Bone marrow (tissue), 2 donors: ENCODE measurements at regions not wholly inside any gene's neighbourhood (a gene's known extent, or its start where the extent isn't known, plus 50 kb on each side); places are given as distances from the start of the nearest gene placed in this dataset.
"Not testable (repeated sequence)": the region's sequence is repeated elsewhere in the genome, so short reads cannot be mapped to it uniquely, and the experiment has no call there.

Source experiments
- DNase-seq, 2 donors: peaks; one replicate each; lab custom pipeline; 2025; lab: John Stamatoyannopoulos, UW

GRCh38 chr2:189309331-189309730 is 129.8 kb upstream of the COL5A2 start:
- no peak for DNase-seq

DNA sequence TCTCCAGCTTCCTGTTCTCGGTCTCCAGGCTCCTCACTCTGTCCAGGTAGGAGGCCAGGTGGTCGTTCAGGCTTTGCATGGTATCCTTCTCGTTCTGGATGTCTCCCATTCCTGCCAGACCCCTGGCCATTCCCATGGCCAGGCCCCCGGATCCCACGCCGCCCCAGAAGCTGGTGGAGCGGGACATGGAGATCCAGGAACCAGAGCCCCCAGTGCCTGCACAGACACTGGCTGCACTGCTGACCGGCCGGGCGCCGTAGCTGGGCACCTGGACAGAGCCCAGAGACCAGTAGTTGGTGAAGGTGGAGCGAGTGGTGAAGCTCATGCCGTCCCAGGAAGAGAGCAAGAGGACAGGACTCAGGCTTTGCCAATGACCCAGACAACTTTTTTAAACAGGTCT is 129.1 kb upstream of the WDR75 start:
- no peak for DNase-seq

- DNase-seq = no peak
Measured at GRCh38 chr2:189312643-189313042, 128.6 kb upstream of the WDR75 start.

- no peak for DNase-seq
Measured at GRCh38 chr2:189318761-189319160, 122.5 kb upstream of the WDR75 start.

DNA sequence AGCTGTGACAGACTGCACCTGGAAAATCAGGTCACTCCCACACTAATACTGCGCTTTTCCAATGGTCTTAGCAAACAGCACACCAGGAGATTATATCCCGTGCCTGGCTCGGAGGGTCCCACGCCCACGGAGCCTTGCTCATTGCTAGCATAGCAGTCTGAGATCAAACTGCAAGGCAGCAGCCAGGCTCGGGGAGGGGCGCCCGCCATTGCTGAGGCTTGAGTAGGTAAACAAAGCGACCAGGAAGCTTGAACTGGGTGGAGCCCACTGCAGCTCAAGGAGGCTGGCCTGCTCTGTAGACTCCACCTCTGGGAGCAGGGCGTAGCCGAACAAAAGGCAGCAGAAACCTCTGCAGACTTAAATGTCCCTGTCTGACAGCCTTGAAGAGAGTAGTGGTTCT is 121.8 kb upstream of the WDR75 start:
- DNase-seq = not testable (repeated sequence)

- no peak for DNase-seq
Measured at GRCh38 chr2:189327879-189328847, 113.1 kb upstream of the WDR75 start.

- no peak for DNase-seq
Measured at GRCh38 chr2:189328848-189329245, 112.4 kb upstream of the WDR75 start.

DNA sequence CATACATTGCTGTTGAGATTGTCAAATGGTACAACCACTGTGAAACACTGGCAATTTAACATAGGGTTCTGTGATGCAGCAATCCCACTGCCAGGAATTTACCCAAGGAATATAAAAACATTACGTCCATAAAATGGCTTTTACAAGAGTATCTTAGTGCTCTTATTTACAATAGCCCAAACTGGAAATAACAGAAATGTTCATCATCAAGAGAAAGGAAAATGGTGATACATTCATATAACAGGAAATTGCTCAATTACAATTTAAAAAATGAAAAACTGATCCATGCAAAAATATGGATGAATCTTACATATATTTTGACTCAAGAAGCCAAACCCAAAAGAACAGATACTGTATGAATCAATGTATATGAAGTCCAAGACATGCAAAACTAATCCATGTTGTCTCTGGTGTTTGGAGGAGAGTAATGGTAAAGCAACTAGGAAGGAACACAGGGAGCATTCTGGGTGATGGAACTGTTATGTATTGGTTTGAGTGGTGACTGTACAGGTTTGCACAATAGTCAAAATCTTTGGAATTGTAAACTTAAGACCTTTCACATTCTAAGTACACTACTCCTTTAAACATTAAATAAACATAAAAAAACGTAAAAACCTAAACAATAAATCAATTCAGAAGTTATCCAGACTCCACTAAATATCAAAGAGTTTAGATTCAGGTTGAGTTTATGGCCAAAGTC is 104.8 kb upstream of the WDR75 start:
- DNase-seq = no peak

DNA sequence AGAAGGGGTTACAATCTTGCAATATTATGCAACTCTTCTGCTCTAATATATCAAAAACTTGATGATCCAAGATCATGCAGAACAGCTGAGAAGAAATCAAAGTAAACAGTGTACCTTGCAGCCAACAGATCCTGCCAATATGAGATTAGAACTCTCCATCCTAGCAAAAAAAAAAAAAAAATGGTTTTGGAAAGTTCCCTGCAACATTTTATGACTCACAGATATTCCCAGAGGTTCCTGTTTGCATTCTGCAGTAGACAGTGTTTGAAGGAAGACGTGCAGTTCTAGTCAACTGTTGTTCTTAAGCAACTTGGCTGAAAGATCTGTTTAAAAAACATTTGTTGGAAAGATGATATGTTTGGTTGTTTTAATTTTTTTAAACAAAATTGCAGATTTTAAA is 103.6 kb upstream of the WDR75 start:
- DNase-seq = no peak

- DNase-seq = no peak
Measured at GRCh38 chr2:189338115-189338514, 103.2 kb upstream of the WDR75 start.

DNA sequence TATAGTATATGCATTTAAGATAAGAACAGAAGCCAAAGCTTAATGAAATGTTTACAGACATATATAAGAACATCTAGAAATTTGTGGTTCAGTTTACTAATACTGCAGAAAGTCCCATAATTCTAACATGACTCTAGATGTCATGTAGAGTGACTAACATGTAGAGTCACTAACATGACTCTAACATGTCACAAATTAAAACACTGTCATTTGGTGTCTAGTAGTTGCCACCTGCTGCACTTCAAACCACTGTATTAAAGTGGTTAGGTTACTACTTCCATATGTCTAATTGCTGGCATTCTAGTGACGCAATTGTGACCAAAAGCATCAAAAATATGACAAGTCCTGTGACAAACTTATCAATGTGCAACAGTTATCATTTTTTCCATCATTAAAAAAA is 100.2 kb upstream of the WDR75 start:
- no peak for DNase-seq

GRCh38 chr2:189344043-189344442 is 97.2 kb upstream of the WDR75 start:
- DNase-seq = no peak

DNA sequence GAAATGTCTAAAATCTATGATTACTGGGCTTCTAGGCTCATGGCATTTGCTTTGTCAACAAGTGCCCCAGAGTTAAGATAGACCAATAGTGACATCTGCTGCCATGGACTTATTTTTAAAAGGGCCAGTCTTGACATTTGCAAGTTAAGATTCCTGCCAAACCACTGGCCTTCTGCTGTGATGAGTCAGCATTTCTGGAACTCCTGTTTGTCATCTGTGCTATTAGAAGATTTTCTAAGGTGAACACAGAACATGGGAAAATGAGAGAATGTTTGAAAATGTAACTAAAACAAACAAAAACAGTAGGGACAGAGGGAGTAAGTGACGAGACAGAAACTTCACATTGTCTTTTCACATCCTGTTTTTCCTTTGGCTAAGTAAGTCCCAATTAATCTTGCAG is 93.7 kb upstream of the WDR75 start:
- no peak for DNase-seq

DNA sequence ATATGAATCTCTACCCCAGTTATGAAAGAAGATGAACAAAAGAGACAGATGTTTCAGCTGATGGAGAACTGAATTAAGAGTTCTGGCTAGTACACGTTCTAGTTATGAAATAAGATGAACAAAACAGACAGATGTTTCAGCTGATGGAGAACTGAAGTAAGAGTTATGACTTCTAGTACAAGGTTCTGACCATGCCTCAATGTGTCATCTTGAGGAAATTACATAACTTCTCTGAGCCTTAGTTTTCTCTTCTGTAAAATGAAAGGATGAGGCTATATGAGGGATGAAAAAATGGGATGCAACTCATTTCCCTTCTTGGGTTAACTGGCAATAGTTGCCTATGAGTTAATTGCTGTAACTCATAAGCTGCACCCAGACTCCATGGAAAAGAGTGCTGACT is 92.9 kb upstream of the WDR75 start:
- DNase-seq = no peak

DNA sequence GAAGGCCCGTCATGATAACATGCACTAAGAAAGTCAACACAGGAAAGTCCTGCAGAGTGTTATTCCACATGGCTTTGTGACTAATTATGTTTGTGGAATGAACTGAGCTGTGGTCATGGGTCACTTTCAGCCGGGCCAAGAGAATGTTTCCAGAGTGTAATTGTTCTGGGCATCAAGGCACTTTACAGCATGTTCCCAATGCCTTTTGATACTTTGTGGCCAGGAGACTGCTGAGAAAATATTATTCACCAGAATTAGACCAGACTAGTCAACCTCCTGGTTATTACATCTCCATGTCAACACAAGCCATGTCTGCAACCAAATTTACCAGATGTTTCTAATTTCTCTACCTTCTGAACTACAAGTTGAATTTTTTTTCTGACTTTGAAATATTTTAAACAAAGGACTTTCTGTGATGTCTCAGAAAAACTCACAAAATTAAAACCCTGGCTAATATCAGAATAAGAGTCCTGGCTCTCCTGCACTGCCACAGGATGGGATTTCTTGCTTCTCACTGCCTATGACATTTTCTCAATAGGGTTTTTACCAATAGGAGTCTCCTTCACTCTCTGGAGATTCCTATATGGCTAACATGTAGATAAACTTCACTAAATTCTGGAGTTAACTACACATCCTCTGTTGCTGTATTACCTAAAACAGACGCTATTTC is 90.6 kb upstream of the WDR75 start:
- DNase-seq = no peak

GRCh38 chr2:189351933-189352332 is 89.3 kb upstream of the WDR75 start:
- not testable (repeated sequence) for DNase-seq

GRCh38 chr2:189357375-189357774 is 83.9 kb upstream of the WDR75 start:
- DNase-seq = not testable (repeated sequence)

- no peak for DNase-seq
Measured at GRCh38 chr2:189360861-189361260, 80.4 kb upstream of the WDR75 start.

DNA sequence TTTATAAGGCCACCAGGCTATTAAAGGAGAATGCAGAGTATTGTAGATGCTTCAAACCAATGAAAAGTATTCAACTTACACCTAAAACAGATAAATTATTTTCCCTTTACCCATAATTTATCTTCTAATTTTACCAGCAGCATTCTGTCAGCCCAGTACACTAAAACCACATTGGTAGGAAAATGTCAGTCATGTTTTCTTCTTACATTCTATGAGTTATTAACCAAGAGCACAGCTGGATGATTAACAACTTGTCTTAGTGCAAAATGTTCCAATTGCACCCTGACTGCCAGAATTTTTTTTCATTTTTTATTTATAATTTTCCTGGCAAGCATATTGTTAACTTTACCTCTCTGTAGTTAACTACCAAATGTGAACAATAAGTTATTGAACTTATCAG is 79.0 kb upstream of the WDR75 start:
- no peak for DNase-seq

- no peak for DNase-seq
Measured at GRCh38 chr2:189363559-189363958, 77.7 kb upstream of the WDR75 start.

DNA sequence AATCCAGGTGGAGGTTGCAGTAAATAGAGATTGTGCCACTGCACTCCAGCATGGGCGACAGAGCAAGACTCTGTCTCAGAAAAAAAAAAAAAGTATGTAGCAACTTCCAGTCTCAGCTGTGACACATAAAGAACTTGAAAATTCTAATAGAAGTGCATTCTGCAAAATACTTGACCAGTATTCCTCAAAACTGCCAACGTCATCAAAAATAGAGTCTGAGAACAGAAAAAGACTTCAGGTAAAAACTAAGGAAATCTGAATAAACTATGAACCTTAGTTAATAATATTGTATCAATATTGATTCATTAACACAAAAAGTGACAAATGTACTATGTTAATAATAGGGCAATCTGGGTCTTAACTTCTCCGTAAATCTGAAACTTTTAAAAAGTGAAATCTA is 76.7 kb upstream of the WDR75 start:
- no peak for DNase-seq

GRCh38 chr2:189366349-189366748 is 74.9 kb upstream of the WDR75 start:
- no peak for DNase-seq

DNA sequence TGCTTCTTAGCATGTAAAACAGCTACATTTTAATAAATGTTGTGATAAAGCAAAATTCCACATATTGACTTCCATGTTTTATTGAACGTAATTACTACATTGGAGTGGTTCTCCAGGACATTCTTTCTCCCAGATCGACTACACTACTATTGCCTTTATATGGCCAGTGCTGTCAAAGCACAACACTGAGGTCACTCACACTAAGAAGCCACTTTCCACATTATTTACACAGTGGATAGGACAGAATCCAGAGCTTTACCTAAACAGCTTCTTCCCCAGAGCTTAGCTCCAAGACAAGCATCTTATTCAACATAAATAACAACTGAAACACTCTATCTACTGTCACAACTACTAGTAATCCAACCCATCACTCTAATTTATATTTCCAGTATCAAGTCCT is 73.9 kb upstream of the WDR75 start:
- DNase-seq = no peak
